ENCODE measurements at regions not wholly inside any gene's neighbourhood (a gene's known extent, or its start where the extent isn't known, plus 50 kb on each side); places are given as distances from the start of the nearest gene placed in this dataset.

DNA sequence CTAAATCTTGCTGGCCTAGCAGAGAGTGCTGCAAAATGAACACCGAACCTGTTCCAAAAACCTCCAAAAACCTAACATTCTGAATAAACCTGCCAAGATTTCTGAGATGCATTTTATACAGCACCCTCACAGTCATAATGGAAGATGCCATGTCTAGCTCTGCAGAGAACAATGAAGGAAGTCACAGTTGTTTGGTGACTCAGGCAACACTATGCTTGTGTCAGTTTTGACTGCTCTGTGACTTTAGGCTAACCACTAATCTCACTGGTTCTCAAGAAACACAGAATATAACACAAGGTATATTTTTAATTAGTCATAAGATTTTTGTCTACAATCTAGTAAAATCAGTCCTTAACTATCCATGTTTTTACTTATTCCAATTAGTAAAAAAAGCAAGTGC, 606.6 kb downstream of the TBL1XR1 start:
- TF ChIP-seq YY1 (IDR thresholded peaks at IDR 0.05; ENCODE audit: insufficient read depth, insufficient read length) (no peak), SUZ12 (IDR thresholded peaks at IDR 0.05; ENCODE audit: extremely low read depth, insufficient read depth, insufficient read length) (no peak)
